ENCODE measurements at regions not wholly inside any gene's neighbourhood (a gene's known extent, or its start where the extent isn't known, plus 50 kb on each side); places are given as distances from the start of the nearest gene placed in this dataset.
"Not testable (repeated sequence)": the region's sequence is repeated elsewhere in the genome, so short reads cannot be mapped to it uniquely, and the experiment has no call there.

GRCh38 chr12:131533139-131533538, 177.8 kb upstream of the SFSWAP start:
- H3K9me3 ChIP-seq (ENCODE audit: control insufficient read depth in 2 of 2, insufficient read depth in 1 of 2, low read depth in 1 of 2, low read length in 1 of 2): no peaks in the 10 kb centered on the region
- H3K4me1 ChIP-seq (ENCODE audit: control insufficient read depth in 3 of 3, insufficient read depth in 2 of 3, low read depth in 1 of 3, low read length in 2 of 3): no peaks in the 10 kb centered on the region
- no peak for FAIRE-seq
- peaks cover 0 to 2% (median 0%) of the 10 kb centered on the region in 3 donors for H3K27me3 ChIP-seq (ENCODE audit: control insufficient read depth in 3 of 3, insufficient read depth in 3 of 3, low read length in 3 of 3)
- H3K4me3 ChIP-seq (ENCODE audit: low read depth in 1 of 3, low read length in 3 of 3): no peak overlapping the region
- H3K36me3 ChIP-seq (ENCODE audit: control insufficient read depth in 3 of 3, insufficient read depth in 2 of 3, low read depth in 1 of 3, low read length in 3 of 3): no peaks in the 10 kb centered on the region
- H3K27ac ChIP-seq (ENCODE audit: low read depth in 1 of 3, low read length in 2 of 3): no peak overlapping the region
- DNase-seq: no peak
- 74 to 90% (median 87%) methylated on average over 12 of the region's 12 CpGs for WGBS, 3 donors

GRCh38 chr12:131535779-131536178, 175.1 kb upstream of the SFSWAP start:
- 88 to 90% (median 88%) methylated on average over 5 of the region's 5 CpGs for WGBS, 3 donors
- FAIRE-seq (no peak), DNase-seq (no peak)
- H3K4me1 ChIP-seq (ENCODE audit: control insufficient read depth in 3 of 3, insufficient read depth in 2 of 3, low read depth in 1 of 3, low read length in 2 of 3): no peaks in the 10 kb centered on the region
- no peak overlapping the region for H3K4me3 ChIP-seq (ENCODE audit: low read depth in 1 of 3, low read length in 3 of 3)
- no peaks in the 10 kb centered on the region for H3K9me3 ChIP-seq (ENCODE audit: control insufficient read depth in 2 of 2, insufficient read depth in 1 of 2, low read depth in 1 of 2, low read length in 1 of 2)
- H3K27me3 ChIP-seq (ENCODE audit: control insufficient read depth in 3 of 3, insufficient read depth in 3 of 3, low read length in 3 of 3): peaks cover 0 to 2% (median 0%) of the 10 kb centered on the region in 3 donors
- H3K36me3 ChIP-seq (ENCODE audit: control insufficient read depth in 3 of 3, insufficient read depth in 2 of 3, low read depth in 1 of 3, low read length in 3 of 3): no peaks in the 10 kb centered on the region
- no peak overlapping the region for H3K27ac ChIP-seq (ENCODE audit: low read depth in 1 of 3, low read length in 2 of 3)

- DNase-seq (no peak), FAIRE-seq (no peak)
- no peaks in the 10 kb centered on the region for H3K9me3 ChIP-seq (ENCODE audit: control insufficient read depth in 2 of 2, insufficient read depth in 1 of 2, low read depth in 1 of 2, low read length in 1 of 2)
- no peak overlapping the region for H3K4me3 ChIP-seq (ENCODE audit: low read depth in 1 of 3, low read length in 3 of 3)
- H3K4me1 ChIP-seq (ENCODE audit: control insufficient read depth in 3 of 3, insufficient read depth in 2 of 3, low read depth in 1 of 3, low read length in 2 of 3): no peaks in the 10 kb centered on the region
- WGBS, 3 donors: 35 to 55% (median 41%) methylated on average over 11 of the region's 11 CpGs
- H3K36me3 ChIP-seq (ENCODE audit: control insufficient read depth in 3 of 3, insufficient read depth in 2 of 3, low read depth in 1 of 3, low read length in 3 of 3): no peaks in the 10 kb centered on the region
- H3K27ac ChIP-seq (ENCODE audit: low read depth in 1 of 3, low read length in 2 of 3): no peak overlapping the region
- H3K27me3 ChIP-seq (ENCODE audit: control insufficient read depth in 3 of 3, insufficient read depth in 3 of 3, low read length in 3 of 3): peaks cover 0 to 2% (median 0%) of the 10 kb centered on the region in 3 donors
Measured at GRCh38 chr12:131536337-131536736, 174.6 kb upstream of the SFSWAP start.

GRCh38 chr12:131536766-131537165, 174.1 kb upstream of the SFSWAP start:
- Histone ChIP-seq H3K27me3 (ENCODE audit: control insufficient read depth in 3 of 3, insufficient read depth in 3 of 3, low read length in 3 of 3) (peaks cover 0 to 2% (median 0%) of the 10 kb centered on the region in 3 donors), H3K36me3 (ENCODE audit: control insufficient read depth in 3 of 3, insufficient read depth in 2 of 3, low read depth in 1 of 3, low read length in 3 of 3) (no peaks in the 10 kb centered on the region), H3K9me3 (ENCODE audit: control insufficient read depth in 2 of 2, insufficient read depth in 1 of 2, low read depth in 1 of 2, low read length in 1 of 2) (peaks cover 0 to under 1% of the 10 kb centered on the region in 2 donors), H3K4me1 (ENCODE audit: control insufficient read depth in 3 of 3, insufficient read depth in 2 of 3, low read depth in 1 of 3, low read length in 2 of 3) (no peaks in the 10 kb centered on the region), H3K4me3 (ENCODE audit: low read depth in 1 of 3, low read length in 3 of 3) (no peak overlapping the region), H3K27ac (ENCODE audit: low read depth in 1 of 3, low read length in 2 of 3) (no peak overlapping the region)
- WGBS, 3 donors: 73 to 83% (median 77%) methylated on average over 13 of the region's 13 CpGs
- no peak for DNase-seq
- FAIRE-seq: no peak

GRCh38 chr12:131537267-131537958, 173.5 kb upstream of the SFSWAP start:
- Histone ChIP-seq H3K27me3 (ENCODE audit: control insufficient read depth in 3 of 3, insufficient read depth in 3 of 3, low read length in 3 of 3) (peaks cover 0 to 2% (median 0%) of the 10 kb centered on the region in 3 donors), H3K4me1 (ENCODE audit: control insufficient read depth in 3 of 3, insufficient read depth in 2 of 3, low read depth in 1 of 3, low read length in 2 of 3) (no peaks in the 10 kb centered on the region), H3K36me3 (ENCODE audit: control insufficient read depth in 3 of 3, insufficient read depth in 2 of 3, low read depth in 1 of 3, low read length in 3 of 3) (no peaks in the 10 kb centered on the region), H3K4me3 (ENCODE audit: low read depth in 1 of 3, low read length in 3 of 3) (no peak overlapping the region), H3K9me3 (ENCODE audit: control insufficient read depth in 2 of 2, insufficient read depth in 1 of 2, low read depth in 1 of 2, low read length in 1 of 2) (peaks cover 0 to 2% of the 10 kb centered on the region in 2 donors), H3K27ac (ENCODE audit: low read depth in 1 of 3, low read length in 2 of 3) (no peak overlapping the region)
- no peak for DNase-seq
- 44 to 46% (median 44%) methylated on average over 11 of the region's 11 CpGs for WGBS, 3 donors
- no peak for FAIRE-seq

- no peak overlapping the region for H3K4me3 ChIP-seq (ENCODE audit: low read depth in 1 of 3, low read length in 3 of 3)
- no peak for FAIRE-seq
- no peaks in the 10 kb centered on the region for H3K36me3 ChIP-seq (ENCODE audit: control insufficient read depth in 3 of 3, insufficient read depth in 2 of 3, low read depth in 1 of 3, low read length in 3 of 3)
- peaks cover 0 to 2% (median 0%) of the 10 kb centered on the region in 3 donors for H3K27me3 ChIP-seq (ENCODE audit: control insufficient read depth in 3 of 3, insufficient read depth in 3 of 3, low read length in 3 of 3)
- no peaks in the 10 kb centered on the region for H3K4me1 ChIP-seq (ENCODE audit: control insufficient read depth in 3 of 3, insufficient read depth in 2 of 3, low read depth in 1 of 3, low read length in 2 of 3)
- peaks cover 0 to 5% of the 10 kb centered on the region in 2 donors for H3K9me3 ChIP-seq (ENCODE audit: control insufficient read depth in 2 of 2, insufficient read depth in 1 of 2, low read depth in 1 of 2, low read length in 1 of 2)
- WGBS, 3 donors: 94 to 97% (median 95%) methylated on average over 2 of the region's 2 CpGs
- H3K27ac ChIP-seq (ENCODE audit: low read depth in 1 of 3, low read length in 2 of 3): no peak overlapping the region
- no peak for DNase-seq
Measured at GRCh38 chr12:131539381-131539780, 171.5 kb upstream of the SFSWAP start.

GRCh38 chr12:131540138-131540623, 170.7 kb upstream of the SFSWAP start:
- 93 to 99% (median 95%) methylated on average over 4 of the region's 4 CpGs for WGBS, 3 donors

GRCh38 chr12:131541512-131541911, 169.4 kb upstream of the SFSWAP start:
- not testable (repeated sequence) for H3K9me3 ChIP-seq (ENCODE audit: control insufficient read depth in 2 of 2, insufficient read depth in 1 of 2, low read depth in 1 of 2, low read length in 1 of 2); H3K27ac ChIP-seq (ENCODE audit: low read depth in 1 of 3, low read length in 2 of 3); H3K4me3 ChIP-seq (ENCODE audit: low read depth in 1 of 3, low read length in 3 of 3); H3K4me1 ChIP-seq (ENCODE audit: control insufficient read depth in 3 of 3, insufficient read depth in 2 of 3, low read depth in 1 of 3, low read length in 2 of 3); FAIRE-seq; H3K27me3 ChIP-seq (ENCODE audit: control insufficient read depth in 3 of 3, insufficient read depth in 3 of 3, low read length in 3 of 3); DNase-seq; H3K36me3 ChIP-seq (ENCODE audit: control insufficient read depth in 3 of 3, insufficient read depth in 2 of 3, low read depth in 1 of 3, low read length in 3 of 3)
- 75 to 94% (median 92%) methylated on average over 1 of the region's 1 CpG for WGBS, 3 donors

More at GRCh38 chr12:131540138-131540623, 170.7 kb upstream of the SFSWAP start:
- no peaks in the 10 kb centered on the region for H3K4me1 ChIP-seq (ENCODE audit: control insufficient read depth in 3 of 3, insufficient read depth in 2 of 3, low read depth in 1 of 3, low read length in 2 of 3)
- no peaks in the 10 kb centered on the region for H3K36me3 ChIP-seq (ENCODE audit: control insufficient read depth in 3 of 3, insufficient read depth in 2 of 3, low read depth in 1 of 3, low read length in 3 of 3)
- H3K9me3 ChIP-seq (ENCODE audit: control insufficient read depth in 2 of 2, insufficient read depth in 1 of 2, low read depth in 1 of 2, low read length in 1 of 2): peaks cover 0 to 5% of the 10 kb centered on the region in 2 donors
- no peak overlapping the region for H3K27ac ChIP-seq (ENCODE audit: low read depth in 1 of 3, low read length in 2 of 3)
- FAIRE-seq: no peak
- H3K4me3 ChIP-seq (ENCODE audit: low read depth in 1 of 3, low read length in 3 of 3): no peak overlapping the region
- DNase-seq: no peak
- peaks cover 0 to 2% (median 0%) of the 10 kb centered on the region in 3 donors for H3K27me3 ChIP-seq (ENCODE audit: control insufficient read depth in 3 of 3, insufficient read depth in 3 of 3, low read length in 3 of 3)
